ENCODE measurements at regions not wholly inside any gene's neighbourhood (a gene's known extent, or its start where the extent isn't known, plus 50 kb on each side); places are given as distances from the start of the nearest gene placed in this dataset.

GRCh38 chr13:79811170-79811569, 330.2 kb downstream of the NDFIP2 start:
- peak overlapping the region; percentile 58 for H2AFZ ChIP-seq (ENCODE audit: low read length)

GRCh38 chr13:79810669-79811068, 329.7 kb downstream of the NDFIP2 start:
- Histone ChIP-seq H3K4me1 (ENCODE audit: insufficient read depth, low read length) (peaks cover 10% of the 10 kb centered on the region), H3K36me3 (ENCODE audit: insufficient read depth, low read length) (no peaks in the 10 kb centered on the region), H3K4me3 (ENCODE audit: insufficient read depth, low read length) (no peak overlapping the region), H3K79me2 (ENCODE audit: insufficient read depth, low read length) (no peaks in the 10 kb centered on the region), H3K27me3 (ENCODE audit: insufficient read depth, low read length) (no peaks in the 10 kb centered on the region), H3K9me3 (ENCODE audit: low read depth, low read length) (no peaks in the 10 kb centered on the region), H3K27ac (ENCODE audit: low read depth, low read length) (no peak overlapping the region), H4K20me1 (ENCODE audit: insufficient read depth, low read length) (no peaks in the 10 kb centered on the region), H3K4me2 (ENCODE audit: insufficient read depth, low read length) (peak overlapping the region; percentile 35), H2AFZ (ENCODE audit: low read length) (peak overlapping the region; percentile 18)
- TF ChIP-seq, protein P1, sequence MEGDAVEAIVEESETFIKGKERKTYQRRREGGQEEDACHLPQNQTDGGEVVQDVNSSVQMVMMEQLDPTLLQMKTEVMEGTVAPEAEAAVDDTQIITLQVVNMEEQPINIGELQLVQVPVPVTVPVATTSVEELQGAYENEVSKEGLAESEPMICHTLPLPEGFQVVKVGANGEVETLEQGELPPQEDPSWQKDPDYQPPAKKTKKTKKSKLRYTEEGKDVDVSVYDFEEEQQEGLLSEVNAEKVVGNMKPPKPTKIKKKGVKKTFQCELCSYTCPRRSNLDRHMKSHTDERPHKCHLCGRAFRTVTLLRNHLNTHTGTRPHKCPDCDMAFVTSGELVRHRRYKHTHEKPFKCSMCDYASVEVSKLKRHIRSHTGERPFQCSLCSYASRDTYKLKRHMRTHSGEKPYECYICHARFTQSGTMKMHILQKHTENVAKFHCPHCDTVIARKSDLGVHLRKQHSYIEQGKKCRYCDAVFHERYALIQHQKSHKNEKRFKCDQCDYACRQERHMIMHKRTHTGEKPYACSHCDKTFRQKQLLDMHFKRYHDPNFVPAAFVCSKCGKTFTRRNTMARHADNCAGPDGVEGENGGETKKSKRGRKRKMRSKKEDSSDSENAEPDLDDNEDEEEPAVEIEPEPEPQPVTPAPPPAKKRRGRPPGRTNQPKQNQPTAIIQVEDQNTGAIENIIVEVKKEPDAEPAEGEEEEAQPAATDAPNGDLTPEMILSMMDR (IDR thresholded peaks at IDR 0.05; ENCODE audit: extremely low read depth, low read depth, low read length): no peak
- no peak for DNase-seq (ENCODE audit: insufficient read length, low spot score, missing footprints)

More at GRCh38 chr13:79811170-79811569, 330.2 kb downstream of the NDFIP2 start:
- TF ChIP-seq, protein P1 (IDR thresholded peaks at IDR 0.05; ENCODE audit: extremely low read depth, low read depth, low read length): no peak
- H3K9me3 ChIP-seq (ENCODE audit: low read depth, low read length): no peaks in the 10 kb centered on the region
- no peaks in the 10 kb centered on the region for H3K27me3 ChIP-seq (ENCODE audit: insufficient read depth, low read length)
- peak overlapping the region; percentile 35 for H3K4me2 ChIP-seq (ENCODE audit: insufficient read depth, low read length)
- DNase-seq (ENCODE audit: insufficient read length, low spot score, missing footprints): no peak
- H3K4me1 ChIP-seq (ENCODE audit: insufficient read depth, low read length): peaks cover 10% of the 10 kb centered on the region
- no peak overlapping the region for H3K4me3 ChIP-seq (ENCODE audit: insufficient read depth, low read length)
- no peaks in the 10 kb centered on the region for H4K20me1 ChIP-seq (ENCODE audit: insufficient read depth, low read length)
- no peaks in the 10 kb centered on the region for H3K79me2 ChIP-seq (ENCODE audit: insufficient read depth, low read length)
- no peaks in the 10 kb centered on the region for H3K36me3 ChIP-seq (ENCODE audit: insufficient read depth, low read length)
- no peak overlapping the region for H3K27ac ChIP-seq (ENCODE audit: low read depth, low read length)

- DNase-seq (ENCODE audit: insufficient read length, low spot score, missing footprints): no peak
Measured at GRCh38 chr13:79810018-79810417, 329.1 kb downstream of the NDFIP2 start.

DNA sequence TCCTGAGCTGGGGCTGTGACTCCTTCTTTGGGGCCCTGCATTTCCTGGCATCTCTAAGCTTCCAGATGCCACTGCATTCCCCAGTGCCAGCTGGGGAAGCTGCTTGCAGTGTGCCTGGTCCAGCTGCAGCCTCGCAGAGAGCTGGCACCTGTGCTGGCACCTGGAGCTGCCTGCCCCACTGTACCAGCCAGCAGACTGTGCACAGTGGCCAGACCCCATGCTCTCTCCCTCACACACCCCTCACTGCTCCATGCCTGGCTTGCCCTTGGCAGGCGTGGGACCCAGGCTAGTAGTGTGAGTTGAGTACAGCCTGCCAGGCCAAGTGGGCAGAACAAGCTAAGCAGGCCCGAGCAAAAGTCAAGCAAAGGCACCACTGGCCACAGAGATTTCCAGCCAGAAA, 327.5 kb downstream of the NDFIP2 start:
- DNase-seq (ENCODE audit: insufficient read length, low spot score, missing footprints): no peak
- Histone ChIP-seq H2AFZ (ENCODE audit: low read length) (no peak overlapping the region), H3K27me3 (ENCODE audit: insufficient read depth, low read length) (no peaks in the 10 kb centered on the region), H3K4me1 (ENCODE audit: insufficient read depth, low read length) (peaks cover 10% of the 10 kb centered on the region), H3K27ac (ENCODE audit: low read depth, low read length) (no peak overlapping the region), H3K79me2 (ENCODE audit: insufficient read depth, low read length) (no peaks in the 10 kb centered on the region), H3K36me3 (ENCODE audit: insufficient read depth, low read length) (no peaks in the 10 kb centered on the region), H4K20me1 (ENCODE audit: insufficient read depth, low read length) (no peaks in the 10 kb centered on the region), H3K9me3 (ENCODE audit: low read depth, low read length) (no peaks in the 10 kb centered on the region), H3K4me3 (ENCODE audit: insufficient read depth, low read length) (no peak overlapping the region), H3K4me2 (ENCODE audit: insufficient read depth, low read length) (no peak overlapping the region)
- TF ChIP-seq, protein P1 (IDR thresholded peaks at IDR 0.05; ENCODE audit: extremely low read depth, low read depth, low read length): no peak

More at GRCh38 chr13:79810018-79810417, 329.1 kb downstream of the NDFIP2 start:
- H3K4me1 ChIP-seq (ENCODE audit: insufficient read depth, low read length): peaks cover 10% of the 10 kb centered on the region
- H3K4me2 ChIP-seq (ENCODE audit: insufficient read depth, low read length): no peak overlapping the region
- no peak overlapping the region for H2AFZ ChIP-seq (ENCODE audit: low read length)
- TF ChIP-seq, protein P1 (IDR thresholded peaks at IDR 0.05; ENCODE audit: extremely low read depth, low read depth, low read length): no peak
- no peaks in the 10 kb centered on the region for H4K20me1 ChIP-seq (ENCODE audit: insufficient read depth, low read length)
- H3K27ac ChIP-seq (ENCODE audit: low read depth, low read length): no peak overlapping the region
- H3K4me3 ChIP-seq (ENCODE audit: insufficient read depth, low read length): no peak overlapping the region
- H3K9me3 ChIP-seq (ENCODE audit: low read depth, low read length): no peaks in the 10 kb centered on the region
- H3K27me3 ChIP-seq (ENCODE audit: insufficient read depth, low read length): no peaks in the 10 kb centered on the region
- no peaks in the 10 kb centered on the region for H3K36me3 ChIP-seq (ENCODE audit: insufficient read depth, low read length)
- H3K79me2 ChIP-seq (ENCODE audit: insufficient read depth, low read length): no peaks in the 10 kb centered on the region
